Neural cell (in vitro differentiated cells): ENCODE measurements at regions not wholly inside any gene's neighbourhood (a gene's known extent, or its start where the extent isn't known, plus 50 kb on each side); places are given as distances from the start of the nearest gene placed in this dataset.

Experiments used
- H2AFZ ChIP-seq: fragments of 200-600, 300-800 bp; sonication (generic), shearing (Covaris generic); 2 replicates; pipeline ENCODE4 v1.6.0; 2014; ENCODE audit warnings: low read depth, mild to moderate bottlenecking, antibody characterized with exemption, low read length, moderate library complexity
- H3F3A ChIP-seq: fragments of 200-600 bp; shearing (Covaris generic); 2 replicates; pipeline ENCODE4 v1.6.1; 2016; ENCODE audit warnings: mild to moderate bottlenecking, moderate library complexity, mixed read lengths, antibody characterized with exemption, low read length; ENCODE audit not compliant: insufficient read depth, poor library complexity, severe bottlenecking
- H3K27ac ChIP-seq: fragments of 200-600, 300-800 bp; sonication (generic), shearing (Covaris generic); 2 replicates; pipeline ENCODE4 v1.5.1; 2014; ENCODE audit warnings: mild to moderate bottlenecking, low read length, moderate library complexity
- H3K27me3 ChIP-seq: fragments of 300-800, 200-600 bp; sonication (generic), shearing (Covaris generic); 2 replicates; pipeline ENCODE4 v1.6.0; 2014; ENCODE audit warnings: mild to moderate bottlenecking, low read depth, low read length, moderate library complexity; ENCODE audit not compliant: insufficient read depth
- H3K36me3 ChIP-seq: fragments of 300-800, 200-600 bp; sonication (generic), shearing (Covaris generic); 2 replicates; pipeline ENCODE4 v1.5.1; 2014; ENCODE audit warnings: mild to moderate bottlenecking, antibody characterized with exemption, low read length, moderate library complexity; ENCODE audit not compliant: insufficient read depth
- H3K4me2 ChIP-seq: fragments of 300-800, 200-600 bp; sonication (generic), shearing (Covaris generic); 2 replicates; pipeline ENCODE4 v1.6.0; 2014; ENCODE audit warnings: mild to moderate bottlenecking, low read length
- H3K4me3 ChIP-seq: fragments of 300-800, 200-600 bp; sonication (generic), shearing (Covaris generic); 2 replicates; pipeline ENCODE4 v1.5.1; 2014; ENCODE audit warnings: mild to moderate bottlenecking, low read length, moderate library complexity
- H3K79me2 ChIP-seq: fragments of 200-600 bp; shearing (Covaris generic); replicated peaks from 2 replicates; pipeline ENCODE4 v1.6.0; 2014; ENCODE audit warnings: mild to moderate bottlenecking, low read length, moderate library complexity; ENCODE audit not compliant: insufficient read depth
- H3K9ac ChIP-seq: fragments of 300-800, 200-600 bp; sonication (generic), shearing (Covaris generic); 2 replicates; pipeline ENCODE4 v1.6.1; 2016; ENCODE audit warnings: mild to moderate bottlenecking, low read length, mixed read lengths
- H3K9me2 ChIP-seq: fragments of 200-600 bp; shearing (Covaris generic); 2 replicates; pipeline ENCODE4 v1.6.1; 2016; ENCODE audit warnings: mild to moderate bottlenecking, low read length, mixed read lengths; ENCODE audit not compliant: insufficient read depth
- H3K9me3 ChIP-seq: fragments of 200-600, 300-800 bp; sonication (generic), shearing (Covaris generic); 2 replicates; pipeline ENCODE4 v1.6.1; 2016; ENCODE audit warnings: mild to moderate bottlenecking, mixed run types, low read length, moderate library complexity, mixed read lengths
- H4K20me1 ChIP-seq: fragments of 200-600 bp; shearing (Covaris generic); 2 replicates; pipeline ENCODE4 v1.6.1; 2016; ENCODE audit warnings: mild to moderate bottlenecking, mixed run types; ENCODE audit not compliant: insufficient read depth
- EP300 ChIP-seq: fragments of 450-650 bp; conservative IDR thresholded peaks from 2 replicates; pipeline ENCODE4 v1.6.1; 2014; ENCODE audit warnings: antibody characterized with exemption, mild to moderate bottlenecking, moderate library complexity; ENCODE audit not compliant: poor library complexity, severe bottlenecking
- EZH2 ChIP-seq: fragments of 200-600, 300-800 bp; shearing (Covaris generic), sonication (generic); IDR thresholded peaks from 2 replicates; pipeline ENCODE4 v1.6.1; 2014; ENCODE audit warnings: antibody characterized with exemption, low read length, borderline replicate concordance, mild to moderate bottlenecking; ENCODE audit not compliant: insufficient read depth, poor library complexity, severe bottlenecking
- MXI1 ChIP-seq: fragments of 450-650 bp; conservative IDR thresholded peaks from 2 replicates; pipeline ENCODE4 v1.6.1; 2014; ENCODE audit warnings: antibody characterized with exemption, mild to moderate bottlenecking; ENCODE audit not compliant: poor library complexity, severe bottlenecking
- POLR2AphosphoS5 ChIP-seq: IDR thresholded peaks from 2 replicates; pipeline ENCODE4 v1.6.1; 2012
- RAD21 ChIP-seq: fragments of 450-650 bp; conservative IDR thresholded peaks from 2 replicates; pipeline ENCODE4 v1.6.1; 2014; ENCODE audit warnings: antibody characterized with exemption, mild to moderate bottlenecking, moderate library complexity
- SMC3 ChIP-seq: fragments of 450-650 bp; conservative IDR thresholded peaks from 2 replicates; pipeline ENCODE4 v1.6.1; 2014; ENCODE audit warnings: antibody characterized with exemption, mild to moderate bottlenecking, moderate library complexity; ENCODE audit not compliant: poor library complexity
- TAF1 ChIP-seq: IDR thresholded peaks from 2 replicates; pipeline ENCODE4 v1.6.1; 2012; ENCODE audit warnings: low read depth
- TF ChIP-seq, protein P1 (sequence below): IDR thresholded peaks from 2 replicates; pipeline ENCODE4 v1.6.1; 2012; ENCODE audit warnings: borderline replicate concordance
- TF ChIP-seq, protein P2 (sequence below): fragments of 450-650 bp; IDR thresholded peaks from 2 replicates; pipeline ENCODE4 v1.5.1; 2014; ENCODE audit warnings: antibody characterized with exemption, mild to moderate bottlenecking, moderate library complexity; ENCODE audit not compliant: poor library complexity, severe bottlenecking

DNA sequence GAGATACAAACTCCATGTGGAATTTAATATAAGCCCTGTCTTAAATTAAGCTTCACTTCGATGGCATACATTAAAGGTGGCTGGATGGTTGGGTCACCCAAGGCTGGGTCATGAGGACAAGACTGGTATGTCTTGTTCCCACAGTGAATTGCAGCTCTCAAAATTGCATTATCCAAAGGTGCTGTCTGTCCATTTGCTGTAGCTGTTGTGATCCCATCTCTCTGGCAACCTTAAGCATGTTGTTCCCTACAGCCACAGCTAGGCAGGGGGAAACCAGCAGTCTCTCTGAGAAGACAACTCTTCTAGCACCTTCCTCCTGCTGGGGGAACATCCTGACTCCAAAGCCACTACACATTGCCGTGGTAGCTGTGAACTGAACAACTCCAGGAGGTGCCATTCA, 187.0 kb downstream of the NUAK1 start:
- Histone ChIP-seq H3K27ac (no peak overlapping the region), H3K36me3 (no peaks in the 10 kb centered on the region), H3K27me3 (no peaks in the 10 kb centered on the region), H3K9me2 (no peaks in the 10 kb centered on the region), H3K4me2 (no peak overlapping the region), H3K4me3 (no peak overlapping the region), H2AFZ (no peak overlapping the region), H3K9me3 (no peaks in the 10 kb centered on the region), H3K9ac (no peak overlapping the region), H3K79me2 (no peaks in the 10 kb centered on the region), H4K20me1 (no peaks in the 10 kb centered on the region), H3F3A (no peaks in the 10 kb centered on the region)
- TF ChIP-seq, protein P1, sequence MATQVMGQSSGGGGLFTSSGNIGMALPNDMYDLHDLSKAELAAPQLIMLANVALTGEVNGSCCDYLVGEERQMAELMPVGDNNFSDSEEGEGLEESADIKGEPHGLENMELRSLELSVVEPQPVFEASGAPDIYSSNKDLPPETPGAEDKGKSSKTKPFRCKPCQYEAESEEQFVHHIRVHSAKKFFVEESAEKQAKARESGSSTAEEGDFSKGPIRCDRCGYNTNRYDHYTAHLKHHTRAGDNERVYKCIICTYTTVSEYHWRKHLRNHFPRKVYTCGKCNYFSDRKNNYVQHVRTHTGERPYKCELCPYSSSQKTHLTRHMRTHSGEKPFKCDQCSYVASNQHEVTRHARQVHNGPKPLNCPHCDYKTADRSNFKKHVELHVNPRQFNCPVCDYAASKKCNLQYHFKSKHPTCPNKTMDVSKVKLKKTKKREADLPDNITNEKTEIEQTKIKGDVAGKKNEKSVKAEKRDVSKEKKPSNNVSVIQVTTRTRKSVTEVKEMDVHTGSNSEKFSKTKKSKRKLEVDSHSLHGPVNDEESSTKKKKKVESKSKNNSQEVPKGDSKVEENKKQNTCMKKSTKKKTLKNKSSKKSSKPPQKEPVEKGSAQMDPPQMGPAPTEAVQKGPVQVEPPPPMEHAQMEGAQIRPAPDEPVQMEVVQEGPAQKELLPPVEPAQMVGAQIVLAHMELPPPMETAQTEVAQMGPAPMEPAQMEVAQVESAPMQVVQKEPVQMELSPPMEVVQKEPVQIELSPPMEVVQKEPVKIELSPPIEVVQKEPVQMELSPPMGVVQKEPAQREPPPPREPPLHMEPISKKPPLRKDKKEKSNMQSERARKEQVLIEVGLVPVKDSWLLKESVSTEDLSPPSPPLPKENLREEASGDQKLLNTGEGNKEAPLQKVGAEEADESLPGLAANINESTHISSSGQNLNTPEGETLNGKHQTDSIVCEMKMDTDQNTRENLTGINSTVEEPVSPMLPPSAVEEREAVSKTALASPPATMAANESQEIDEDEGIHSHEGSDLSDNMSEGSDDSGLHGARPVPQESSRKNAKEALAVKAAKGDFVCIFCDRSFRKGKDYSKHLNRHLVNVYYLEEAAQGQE, result no peak
- no peak for TF ChIP-seq EZH2
- no peak for TF ChIP-seq POLR2AphosphoS5
- TF ChIP-seq MXI1, result no peak
- TF ChIP-seq TAF1, result no peak
- TF ChIP-seq EP300, result no peak
- TF ChIP-seq RAD21, result no peak
- TF ChIP-seq, protein P2, sequence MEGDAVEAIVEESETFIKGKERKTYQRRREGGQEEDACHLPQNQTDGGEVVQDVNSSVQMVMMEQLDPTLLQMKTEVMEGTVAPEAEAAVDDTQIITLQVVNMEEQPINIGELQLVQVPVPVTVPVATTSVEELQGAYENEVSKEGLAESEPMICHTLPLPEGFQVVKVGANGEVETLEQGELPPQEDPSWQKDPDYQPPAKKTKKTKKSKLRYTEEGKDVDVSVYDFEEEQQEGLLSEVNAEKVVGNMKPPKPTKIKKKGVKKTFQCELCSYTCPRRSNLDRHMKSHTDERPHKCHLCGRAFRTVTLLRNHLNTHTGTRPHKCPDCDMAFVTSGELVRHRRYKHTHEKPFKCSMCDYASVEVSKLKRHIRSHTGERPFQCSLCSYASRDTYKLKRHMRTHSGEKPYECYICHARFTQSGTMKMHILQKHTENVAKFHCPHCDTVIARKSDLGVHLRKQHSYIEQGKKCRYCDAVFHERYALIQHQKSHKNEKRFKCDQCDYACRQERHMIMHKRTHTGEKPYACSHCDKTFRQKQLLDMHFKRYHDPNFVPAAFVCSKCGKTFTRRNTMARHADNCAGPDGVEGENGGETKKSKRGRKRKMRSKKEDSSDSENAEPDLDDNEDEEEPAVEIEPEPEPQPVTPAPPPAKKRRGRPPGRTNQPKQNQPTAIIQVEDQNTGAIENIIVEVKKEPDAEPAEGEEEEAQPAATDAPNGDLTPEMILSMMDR, result no peak
- no peak for TF ChIP-seq SMC3

DNA sequence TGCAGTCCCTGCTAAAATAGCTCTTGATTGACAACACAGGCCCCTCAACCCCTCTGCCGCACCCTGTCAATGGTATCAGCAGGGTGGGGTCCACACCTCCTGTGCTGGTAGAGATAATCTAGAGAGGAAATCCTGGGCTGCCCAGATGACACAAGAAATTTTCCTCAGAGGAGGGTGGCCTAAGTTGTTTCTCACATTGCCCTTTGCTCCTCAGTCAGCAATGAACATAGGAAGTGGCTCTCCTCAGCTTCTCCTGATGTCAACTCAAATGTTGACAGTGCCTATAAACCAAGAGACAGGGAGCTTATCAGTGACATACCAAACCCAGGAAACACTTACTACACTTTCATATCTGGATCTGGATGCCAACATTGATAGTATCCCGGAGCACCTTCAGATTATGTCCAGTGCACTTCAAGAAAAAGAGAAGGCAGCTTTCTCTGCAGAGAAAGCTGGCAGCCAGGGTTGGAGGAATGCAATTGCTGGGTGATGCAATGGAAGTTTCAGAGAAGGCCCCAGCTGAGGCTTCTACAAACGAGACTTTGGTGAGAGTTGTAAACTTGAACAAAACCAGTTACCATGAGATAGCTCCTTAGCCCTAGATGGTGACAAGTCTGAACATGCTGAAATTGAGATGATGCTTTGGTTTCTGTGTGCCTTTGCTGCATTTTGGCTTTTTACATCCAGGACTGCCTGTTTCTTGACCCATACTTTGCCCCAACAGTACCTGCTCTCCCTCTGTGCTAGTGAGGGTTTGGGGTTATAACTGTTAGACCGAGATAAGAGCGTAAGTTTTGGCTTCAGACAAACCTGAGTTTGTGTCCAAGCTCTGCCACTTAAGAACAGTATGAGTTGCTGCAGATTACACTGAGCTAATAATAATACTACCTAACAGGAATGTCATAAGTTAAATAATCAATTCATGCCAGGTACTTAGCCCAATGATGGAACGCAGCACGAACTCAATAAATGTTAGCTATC, 183.5 kb downstream of the NUAK1 start:
- no peak overlapping the region for H3K9ac ChIP-seq
- no peak overlapping the region for H2AFZ ChIP-seq
- no peaks in the 10 kb centered on the region for H3K36me3 ChIP-seq
- TF ChIP-seq MXI1, result no peak
- TF ChIP-seq, protein P1, result no peak
- no peak for TF ChIP-seq POLR2AphosphoS5
- TF ChIP-seq SMC3, result no peak
- H3K4me3 ChIP-seq, result no peak overlapping the region
- H3K9me3 ChIP-seq, result no peaks in the 10 kb centered on the region
- H3K4me2 ChIP-seq, result no peak overlapping the region
- no peak overlapping the region for H3K27ac ChIP-seq
- no peaks in the 10 kb centered on the region for H3F3A ChIP-seq
- no peaks in the 10 kb centered on the region for H4K20me1 ChIP-seq
- H3K9me2 ChIP-seq, result no peaks in the 10 kb centered on the region
- H3K79me2 ChIP-seq, result no peaks in the 10 kb centered on the region
- no peaks in the 10 kb centered on the region for H3K27me3 ChIP-seq
